ENCODE measurements at regions not wholly inside any gene's neighbourhood (a gene's known extent, or its start where the extent isn't known, plus 50 kb on each side); places are given as distances from the start of the nearest gene placed in this dataset.

- H3K36me3 Mint-ChIP-seq (ENCODE audit: low read depth) = no peaks in the 10 kb centered on the region
- H3K36me3 ChIP-seq (ENCODE audit: insufficient read depth, low read length) = no peaks in the 10 kb centered on the region
- H3K4me3 ChIP-seq (ENCODE audit: low read length) = no peak overlapping the region
- H3K27me3 ChIP-seq (ENCODE audit: control insufficient read depth in 1 of 2, insufficient read depth in 2 of 2, low read length in 2 of 2) = no peaks in the 10 kb centered on the region
- ChIA-PET CTCF (no interaction called here), POLR2A (no interaction called here)
- DNase-seq (no peak), ATAC-seq (ENCODE audit: poor library complexity) (no peak)
- H3K4me1 Mint-ChIP-seq (ENCODE audit: low read depth) = no peaks in the 10 kb centered on the region
- H3K9me3 Mint-ChIP-seq = no peaks in the 10 kb centered on the region
- no peak overlapping the region for H3K27ac Mint-ChIP-seq
- TF ChIP-seq, protein P1, sequence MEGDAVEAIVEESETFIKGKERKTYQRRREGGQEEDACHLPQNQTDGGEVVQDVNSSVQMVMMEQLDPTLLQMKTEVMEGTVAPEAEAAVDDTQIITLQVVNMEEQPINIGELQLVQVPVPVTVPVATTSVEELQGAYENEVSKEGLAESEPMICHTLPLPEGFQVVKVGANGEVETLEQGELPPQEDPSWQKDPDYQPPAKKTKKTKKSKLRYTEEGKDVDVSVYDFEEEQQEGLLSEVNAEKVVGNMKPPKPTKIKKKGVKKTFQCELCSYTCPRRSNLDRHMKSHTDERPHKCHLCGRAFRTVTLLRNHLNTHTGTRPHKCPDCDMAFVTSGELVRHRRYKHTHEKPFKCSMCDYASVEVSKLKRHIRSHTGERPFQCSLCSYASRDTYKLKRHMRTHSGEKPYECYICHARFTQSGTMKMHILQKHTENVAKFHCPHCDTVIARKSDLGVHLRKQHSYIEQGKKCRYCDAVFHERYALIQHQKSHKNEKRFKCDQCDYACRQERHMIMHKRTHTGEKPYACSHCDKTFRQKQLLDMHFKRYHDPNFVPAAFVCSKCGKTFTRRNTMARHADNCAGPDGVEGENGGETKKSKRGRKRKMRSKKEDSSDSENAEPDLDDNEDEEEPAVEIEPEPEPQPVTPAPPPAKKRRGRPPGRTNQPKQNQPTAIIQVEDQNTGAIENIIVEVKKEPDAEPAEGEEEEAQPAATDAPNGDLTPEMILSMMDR (IDR thresholded peaks at IDR 0.05) = no peak
- H3K4me1 ChIP-seq (ENCODE audit: insufficient read depth, low read length) = no peaks in the 10 kb centered on the region
- H3K27me3 Mint-ChIP-seq = peaks cover 12% of the 10 kb centered on the region
- H3K4me3 Mint-ChIP-seq = no peak overlapping the region
- H3K9me3 ChIP-seq (ENCODE audit: control insufficient read depth in 1 of 2, insufficient read depth in 1 of 2, low read length in 2 of 2) = no peaks in the 10 kb centered on the region
- H3K27ac ChIP-seq (ENCODE audit: low read depth in 1 of 2, low read length in 2 of 2) = no peak overlapping the region
- intact Hi-C loops (cut with DNase I, micrococcal nuclease) = no loop called here
These were observed 492.8 kb downstream of the INSC start for GRCh38 chr11:15607361-15608036.

- ChIA-PET CTCF (interaction anchor here (1.7 kb wide), 1 partner anchor 35 kb away, joined by 3 read pairs; no protein-coding TSS in a partner anchor), POLR2A (no interaction called here)
- no peak overlapping the region for H3K27ac Mint-ChIP-seq
- H3K27me3 ChIP-seq (ENCODE audit: control insufficient read depth in 1 of 2, insufficient read depth in 2 of 2, low read length in 2 of 2) = no peaks in the 10 kb centered on the region
- H3K4me3 ChIP-seq (ENCODE audit: low read length) = no peak overlapping the region
- H3K4me3 Mint-ChIP-seq = no peak overlapping the region
- TF ChIP-seq, protein P1 (IDR thresholded peaks at IDR 0.05) = no peak
- H3K4me1 Mint-ChIP-seq (ENCODE audit: low read depth) = no peaks in the 10 kb centered on the region
- no peaks in the 10 kb centered on the region for H3K36me3 Mint-ChIP-seq (ENCODE audit: low read depth)
- ATAC-seq (ENCODE audit: poor library complexity) = no peak
- H3K27me3 Mint-ChIP-seq = peaks cover 15% of the 10 kb centered on the region
- intact Hi-C loops (cut with DNase I, micrococcal nuclease) = no loop called here
- H3K36me3 ChIP-seq (ENCODE audit: insufficient read depth, low read length) = no peaks in the 10 kb centered on the region
- no peaks in the 10 kb centered on the region for H3K4me1 ChIP-seq (ENCODE audit: insufficient read depth, low read length)
- H3K9me3 ChIP-seq (ENCODE audit: control insufficient read depth in 1 of 2, insufficient read depth in 1 of 2, low read length in 2 of 2) = no peaks in the 10 kb centered on the region
- H3K9me3 Mint-ChIP-seq = no peaks in the 10 kb centered on the region
- H3K27ac ChIP-seq (ENCODE audit: low read depth in 1 of 2, low read length in 2 of 2) = no peak overlapping the region
- DNase-seq = no peak
These were observed 494.7 kb downstream of the INSC start for GRCh38 chr11:15609445-15609844.

GRCh38 chr11:15610881-15611280 lies 496.2 kb downstream of the INSC start:
- intact Hi-C loops (cut with DNase I, micrococcal nuclease) = no loop called here
- Mint-ChIP-seq H3K36me3 (ENCODE audit: low read depth) (no peaks in the 10 kb centered on the region), H3K9me3 (no peaks in the 10 kb centered on the region), H3K27me3 (peaks cover 8% of the 10 kb centered on the region), H3K27ac (no peak overlapping the region), H3K4me1 (ENCODE audit: low read depth) (no peaks in the 10 kb centered on the region), H3K4me3 (no peak overlapping the region)
- Histone ChIP-seq H3K4me3 (ENCODE audit: low read length) (no peak overlapping the region), H3K27ac (ENCODE audit: low read depth in 1 of 2, low read length in 2 of 2) (no peak overlapping the region), H3K4me1 (ENCODE audit: insufficient read depth, low read length) (no peaks in the 10 kb centered on the region), H3K9me3 (ENCODE audit: control insufficient read depth in 1 of 2, insufficient read depth in 1 of 2, low read length in 2 of 2) (no peaks in the 10 kb centered on the region), H3K27me3 (ENCODE audit: control insufficient read depth in 1 of 2, insufficient read depth in 2 of 2, low read length in 2 of 2) (no peaks in the 10 kb centered on the region), H3K36me3 (ENCODE audit: insufficient read depth, low read length) (no peaks in the 10 kb centered on the region)
- TF ChIP-seq, protein P1 (IDR thresholded peaks at IDR 0.05) = no peak
- ATAC-seq (ENCODE audit: poor library complexity) (no peak), DNase-seq (no peak)
- POLR2A ChIA-PET = no interaction called here
- CTCF ChIA-PET = interaction anchor here (1.7 kb wide), 1 partner anchor 36 kb away, joined by 3 read pairs; no protein-coding TSS in a partner anchor
